ENCODE measurements at regions not wholly inside any gene's neighbourhood (a gene's known extent, or its start where the extent isn't known, plus 50 kb on each side); places are given as distances from the start of the nearest gene placed in this dataset.
A peak's percentile ranks its signal among the peaks of the same experiment; 100 is the strongest.

- Histone ChIP-seq H3K4me3 (no peak overlapping the region), H3K27ac (peak overlapping the region in 1 of 2 donors; percentile 57)
- no peak for DNase-seq (ENCODE audit: low spot score)
- TF ChIP-seq, protein P1, sequence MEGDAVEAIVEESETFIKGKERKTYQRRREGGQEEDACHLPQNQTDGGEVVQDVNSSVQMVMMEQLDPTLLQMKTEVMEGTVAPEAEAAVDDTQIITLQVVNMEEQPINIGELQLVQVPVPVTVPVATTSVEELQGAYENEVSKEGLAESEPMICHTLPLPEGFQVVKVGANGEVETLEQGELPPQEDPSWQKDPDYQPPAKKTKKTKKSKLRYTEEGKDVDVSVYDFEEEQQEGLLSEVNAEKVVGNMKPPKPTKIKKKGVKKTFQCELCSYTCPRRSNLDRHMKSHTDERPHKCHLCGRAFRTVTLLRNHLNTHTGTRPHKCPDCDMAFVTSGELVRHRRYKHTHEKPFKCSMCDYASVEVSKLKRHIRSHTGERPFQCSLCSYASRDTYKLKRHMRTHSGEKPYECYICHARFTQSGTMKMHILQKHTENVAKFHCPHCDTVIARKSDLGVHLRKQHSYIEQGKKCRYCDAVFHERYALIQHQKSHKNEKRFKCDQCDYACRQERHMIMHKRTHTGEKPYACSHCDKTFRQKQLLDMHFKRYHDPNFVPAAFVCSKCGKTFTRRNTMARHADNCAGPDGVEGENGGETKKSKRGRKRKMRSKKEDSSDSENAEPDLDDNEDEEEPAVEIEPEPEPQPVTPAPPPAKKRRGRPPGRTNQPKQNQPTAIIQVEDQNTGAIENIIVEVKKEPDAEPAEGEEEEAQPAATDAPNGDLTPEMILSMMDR (IDR thresholded peaks at IDR 0.05): no peak
Measured at GRCh38 chr21:35477622-35478021, 428.5 kb upstream of the RUNX1 start.

GRCh38 chr21:35476621-35477395 is 427.7 kb upstream of the RUNX1 start:
- no peak for DNase-seq (ENCODE audit: low spot score)
- Histone ChIP-seq H3K27ac (peak overlapping the region in 1 of 2 donors; percentile 57), H3K4me3 (no peak overlapping the region)
- TF ChIP-seq, protein P1 (IDR thresholded peaks at IDR 0.05): no peak

DNA sequence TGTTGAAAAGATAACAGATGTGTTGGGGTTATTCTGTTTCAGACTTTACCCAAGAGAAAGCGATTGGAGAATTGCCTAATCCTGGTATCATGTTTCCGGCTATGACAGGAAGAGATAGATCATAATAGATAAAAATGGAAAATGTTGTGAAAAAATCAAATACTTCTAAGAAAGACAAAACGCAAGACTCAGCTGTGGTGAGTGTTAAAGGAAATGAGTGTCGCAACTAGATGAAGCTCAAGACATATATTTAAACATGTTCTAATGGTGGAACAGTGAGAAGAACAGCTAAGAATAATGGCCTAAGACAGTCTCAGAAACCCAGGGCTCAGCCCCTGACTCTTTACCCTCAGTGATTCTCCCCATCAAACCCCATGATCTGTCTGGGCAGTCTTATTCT is 426.7 kb upstream of the RUNX1 start:
- DNase-seq (ENCODE audit: low spot score): no peak
- H3K27ac ChIP-seq: peak overlapping the region in 1 of 2 donors; percentile 53
- TF ChIP-seq, protein P1 (IDR thresholded peaks at IDR 0.05): no peak

DNA sequence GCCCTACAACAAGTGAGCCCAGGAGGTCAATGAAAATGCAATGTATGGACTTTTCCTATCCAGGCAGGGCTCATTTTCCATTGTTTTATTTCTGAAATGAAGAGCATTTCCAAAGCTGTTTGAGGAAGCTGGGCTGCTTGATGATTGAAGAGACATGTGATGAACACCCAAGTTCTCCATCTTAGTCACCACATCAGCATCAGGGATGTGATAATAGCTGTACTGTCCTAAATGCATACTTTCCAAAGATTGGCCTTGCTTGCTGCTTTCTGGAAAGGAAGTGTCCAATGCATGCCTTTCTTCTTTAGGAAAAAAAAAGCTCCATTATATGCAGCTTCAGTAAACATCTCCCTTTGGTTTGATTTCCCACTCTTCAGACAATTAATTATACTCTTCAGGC is 425.9 kb upstream of the RUNX1 start:
- no peak overlapping the region for H3K4me3 ChIP-seq
- DNase-seq (ENCODE audit: low spot score): no peak
- no peak overlapping the region for H3K27ac ChIP-seq
- TF ChIP-seq, protein P1 (IDR thresholded peaks at IDR 0.05): no peak

More for the DNA sequence above, 426.7 kb upstream of the RUNX1 start:
- H3K4me3 ChIP-seq: no peak overlapping the region

- DNase-seq (ENCODE audit: low spot score): no peak
- H3K27ac ChIP-seq: no peak overlapping the region
- no peak overlapping the region for H3K4me3 ChIP-seq
- TF ChIP-seq, protein P1 (IDR thresholded peaks at IDR 0.05): no peak
Measured at GRCh38 chr21:35473496-35473895, 424.4 kb upstream of the RUNX1 start.

DNA sequence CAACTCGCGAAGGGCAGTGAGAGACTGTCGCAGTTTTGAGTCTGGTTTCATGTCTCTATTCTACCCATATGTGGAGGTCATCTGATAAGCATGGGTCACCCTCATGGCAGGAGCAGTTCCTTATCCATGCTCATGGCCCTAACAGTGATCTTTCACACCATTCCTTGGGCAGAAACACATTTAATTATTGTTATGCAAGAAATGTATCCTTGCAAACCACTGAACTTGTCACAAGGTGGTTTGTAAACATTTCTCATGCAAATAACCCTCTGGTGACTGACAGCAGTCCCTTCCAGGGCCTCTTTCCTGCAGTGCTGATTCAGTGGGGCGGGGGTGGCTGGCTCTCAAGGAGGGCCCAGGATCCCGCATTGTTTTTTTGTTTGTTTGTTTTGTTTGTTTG is 421.4 kb upstream of the RUNX1 start:
- Histone ChIP-seq H3K4me3 (no peak overlapping the region), H3K27ac (no peak overlapping the region)
- TF ChIP-seq, protein P1 (IDR thresholded peaks at IDR 0.05): no peak
- no peak for DNase-seq (ENCODE audit: low spot score)

GRCh38 chr21:35469498-35469897 is 420.4 kb upstream of the RUNX1 start:
- no peak overlapping the region for H3K27ac ChIP-seq
- TF ChIP-seq, protein P1 (IDR thresholded peaks at IDR 0.05): no peak
- no peak for DNase-seq (ENCODE audit: low spot score)
- H3K4me3 ChIP-seq: no peak overlapping the region
